Body of pancreas (tissue), 4 donors: ENCODE measurements at regions not wholly inside any gene's neighbourhood (a gene's known extent, or its start where the extent isn't known, plus 50 kb on each side); places are given as distances from the start of the nearest gene placed in this dataset.

Source experiments
- ATAC-seq: fragments of 150-250 bp; one replicate; pipeline ENCODE4 v1.9.1; 2016
- DNase-seq, 4 donors: peaks; one replicate each; pipeline ENCODE4 v3.0.0-alpha.2; 2019
- H3K27ac ChIP-seq, 4 donors: fragments of 200-600 bp; sonication (generic); 1 replicate in 3 of 4; 2 replicates in 1 of 4; pipeline versions ENCODE4 v1.5.1 to v1.6.1; 2016 to 2019; ENCODE audit warnings: mild to moderate bottlenecking in 1 of 4, mixed read lengths in 1 of 4, moderate library complexity in 1 of 4
- H3K27me3 ChIP-seq, 2 donors: fragments of 200-600 bp; sonication (generic); one replicate each; pipeline ENCODE4 v1.6.0; 2016; ENCODE audit warnings: mild to moderate bottlenecking in 1 of 2
- H3K36me3 ChIP-seq, 2 donors: fragments of 200-600 bp; sonication (generic); replicated peaks in 1 of 2; 2 replicates each; pipeline ENCODE4 v1.5.1; 2016; ENCODE audit warnings: low read depth in 2 of 2; ENCODE audit not compliant: insufficient read depth in 1 of 2
- H3K4me1 ChIP-seq: fragments of 200-600 bp; sonication (generic); one replicate; pipeline ENCODE4 v1.6.0; 2016
- H3K4me3 ChIP-seq, 2 donors: fragments of 200-600 bp; sonication (generic); 1 replicate in 1 of 2; 2 replicates in 1 of 2; pipeline ENCODE4 v1.5.1; 2016 to 2019
- H3K9me3 ChIP-seq, 3 donors: fragments of 200-600 bp; sonication (generic); 1 replicate in 2 of 3; 2 replicates in 1 of 3; pipeline ENCODE4 v1.5.1; 2016
- CTCF ChIP-seq, 7 experiments: fragments of 450-650 bp in 4 of 7; fragments of 200-600 bp in 3 of 7; sonication (generic) in 3 of 7; IDR thresholded peaks; one replicate each; pipeline ENCODE4 v1.5.1; 2016 to 2019; ENCODE audit warnings: antibody characterized with exemption in 7 of 7
- POLR2A ChIP-seq, 3 donors: fragments of 450-650 bp; IDR thresholded peaks; one replicate each; pipeline ENCODE4 v1.6.1; 2016; ENCODE audit warnings: antibody characterized with exemption in 3 of 3, mild to moderate bottlenecking in 2 of 3
- WGBS, 2 donors: methylation state at CpG; one replicate each; pipeline ENCODE4 v1.1.5; 2017; 5-methylcytosine and 5-hydroxymethylcytosine counted together
- intact Hi-C: fragments of 100-400 bp; cut with DNase I; formaldehyde crosslinking; loops from one replicate; pipeline ENCODE4 v1.15.1; 2023

GRCh38 chr6:65955034-65955433, 248.0 kb upstream of the EYS start:
- Histone ChIP-seq H3K4me3 (no peak overlapping the region), H3K27ac (no peak overlapping the region), H3K4me1 (no peaks in the 10 kb centered on the region), H3K27me3 (no peaks in the 10 kb centered on the region), H3K9me3 (no peaks in the 10 kb centered on the region), H3K36me3 (no peaks in the 10 kb centered on the region)
- ATAC-seq (no peak), DNase-seq (no peak)
- 68 to 69% methylated on average over 3 of the region's 3 CpGs for WGBS, 2 donors
- TF ChIP-seq POLR2A (IDR thresholded peaks at IDR 0.05) = no peak
- no peak for TF ChIP-seq CTCF (IDR thresholded peaks at IDR 0.05)
- intact Hi-C loops = no loop called here

- intact Hi-C loops = no loop called here
- H3K4me3 ChIP-seq = no peak overlapping the region
- TF ChIP-seq CTCF (IDR thresholded peaks at IDR 0.05) (no peak), POLR2A (IDR thresholded peaks at IDR 0.05) (no peak)
- no peaks in the 10 kb centered on the region for H3K9me3 ChIP-seq
- H3K4me1 ChIP-seq = no peaks in the 10 kb centered on the region
- H3K36me3 ChIP-seq = no peaks in the 10 kb centered on the region
- ATAC-seq (no peak), DNase-seq (no peak)
- no peaks in the 10 kb centered on the region for H3K27me3 ChIP-seq
- WGBS, 2 donors = 74 to 77% methylated on average over 1 of the region's 1 CpG
- H3K27ac ChIP-seq = no peak overlapping the region
Measured at GRCh38 chr6:65948062-65948461, 241.0 kb upstream of the EYS start.

GRCh38 chr6:65943548-65943947, 236.5 kb upstream of the EYS start:
- intact Hi-C loops = no loop called here
- no peak for DNase-seq
- no peak for ATAC-seq
- no peaks in the 10 kb centered on the region for H3K27me3 ChIP-seq
- no peaks in the 10 kb centered on the region for H3K36me3 ChIP-seq
- no peaks in the 10 kb centered on the region for H3K4me1 ChIP-seq
- TF ChIP-seq POLR2A (IDR thresholded peaks at IDR 0.05) (no peak), CTCF (IDR thresholded peaks at IDR 0.05) (no peak)
- no peak overlapping the region for H3K4me3 ChIP-seq
- no peak overlapping the region for H3K27ac ChIP-seq
- no peaks in the 10 kb centered on the region for H3K9me3 ChIP-seq
- 39 to 52% methylated on average over 3 of the region's 3 CpGs for WGBS, 2 donors

- 61 to 68% methylated on average over 3 of the region's 3 CpGs for WGBS, 2 donors
- Histone ChIP-seq H3K9me3 (no peaks in the 10 kb centered on the region), H3K27ac (no peak overlapping the region), H3K4me1 (no peaks in the 10 kb centered on the region), H3K27me3 (no peaks in the 10 kb centered on the region), H3K36me3 (no peaks in the 10 kb centered on the region), H3K4me3 (no peak overlapping the region)
- intact Hi-C loops = no loop called here
- no peak for ATAC-seq
- DNase-seq = no peak
- no peak for TF ChIP-seq POLR2A (IDR thresholded peaks at IDR 0.05)
- TF ChIP-seq CTCF (IDR thresholded peaks at IDR 0.05) = no peak
Measured at GRCh38 chr6:65943051-65943450, 236.0 kb upstream of the EYS start.

- peak; percentile 24 for ATAC-seq
- no peaks in the 10 kb centered on the region for H3K27me3 ChIP-seq
- TF ChIP-seq POLR2A (IDR thresholded peaks at IDR 0.05) (no peak), CTCF (IDR thresholded peaks at IDR 0.05) (no peak)
Measured at GRCh38 chr6:65938000-65938399, 231.0 kb upstream of the EYS start.

More at GRCh38 chr6:65938000-65938399, 231.0 kb upstream of the EYS start:
- Histone ChIP-seq H3K4me1 (no peaks in the 10 kb centered on the region), H3K4me3 (no peak overlapping the region), H3K36me3 (no peaks in the 10 kb centered on the region), H3K9me3 (no peaks in the 10 kb centered on the region), H3K27ac (no peak overlapping the region)
- DNase-seq = peak in 3 of 4 donors; percentile 7 to 14 (median 8)
- intact Hi-C loops = no loop called here
- 46 to 71% methylated on average over 2 of the region's 2 CpGs for WGBS, 2 donors
